H4 (cell line): ENCODE measurements at regions not wholly inside any gene's neighbourhood (a gene's known extent, or its start where the extent isn't known, plus 50 kb on each side); places are given as distances from the start of the nearest gene placed in this dataset.

ENCODE experiments used
- DNase-seq: peaks from one replicate; pipeline ENCODE4 v3.0.0-alpha.2; 2015; ENCODE audit warnings: low spot score

GRCh38 chr15:70280781-70281180 is 183.1 kb upstream of the TLE3 start:
- DNase-seq, result no peak

- no peak for DNase-seq
Measured at GRCh38 chr15:70279096-70279495, 181.4 kb upstream of the TLE3 start.

- no peak for DNase-seq
Measured at GRCh38 chr15:70278644-70279043, 180.9 kb upstream of the TLE3 start.

GRCh38 chr15:70277556-70277955 is 179.8 kb upstream of the TLE3 start:
- no peak for DNase-seq

- DNase-seq, result no peak
Measured at GRCh38 chr15:70276401-70276800, 178.7 kb upstream of the TLE3 start.

GRCh38 chr15:70275461-70276138 is 177.9 kb upstream of the TLE3 start:
- DNase-seq, result no peak

- DNase-seq, result no peak
Measured at GRCh38 chr15:70274908-70275307, 177.2 kb upstream of the TLE3 start.

- no peak for DNase-seq
Measured at GRCh38 chr15:70274255-70274880, 176.7 kb upstream of the TLE3 start.

- no peak for DNase-seq
Measured at GRCh38 chr15:70273808-70274207, 176.1 kb upstream of the TLE3 start.

- no peak for DNase-seq
Measured at GRCh38 chr15:70272565-70273355, 175.0 kb upstream of the TLE3 start.

GRCh38 chr15:70271422-70272088 is 173.8 kb upstream of the TLE3 start:
- DNase-seq, result peak; percentile 90

GRCh38 chr15:70270752-70271111 is 173.0 kb upstream of the TLE3 start:
- no peak for DNase-seq

- no peak for DNase-seq
Measured at GRCh38 chr15:70269991-70270751, 172.5 kb upstream of the TLE3 start.

GRCh38 chr15:70269311-70269911 is 171.7 kb upstream of the TLE3 start:
- no peak for DNase-seq

GRCh38 chr15:70268698-70269251 is 171.1 kb upstream of the TLE3 start:
- DNase-seq, result no peak

- no peak for DNase-seq
Measured at GRCh38 chr15:70267879-70268278, 170.2 kb upstream of the TLE3 start.

- no peak for DNase-seq
Measured at GRCh38 chr15:70267306-70267705, 169.6 kb upstream of the TLE3 start.

- peak; percentile 22 for DNase-seq
Measured at GRCh38 chr15:70266412-70267121, 168.8 kb upstream of the TLE3 start.

- DNase-seq, result no peak
Measured at GRCh38 chr15:70265986-70266385, 168.3 kb upstream of the TLE3 start.

- DNase-seq, result no peak
Measured at GRCh38 chr15:70265466-70265978, 167.8 kb upstream of the TLE3 start.
